HepG2 (cell line): ENCODE measurements at regions not wholly inside any gene's neighbourhood (a gene's known extent, or its start where the extent isn't known, plus 50 kb on each side); places are given as distances from the start of the nearest gene placed in this dataset.

Experiments used
- ATAC-seq: fragments of 200-7000 bp; cut with Tn5 transposase; 3 replicates; pipeline ENCODE4 v1.9.1; 2020; ENCODE audit warnings: mild to moderate bottlenecking, moderate library complexity
- BruUV-seq: library from RNA; stranded (reverse); fragments of 400-500 nt; replicated peaks from 2 replicates; lab custom pipeline; 2021; lab: Mats Ljungman, UMichigan
- CTCF ChIA-PET: fragments of 300-600 bp; formaldehyde crosslinking; extraction: SDS; loops from one replicate; lab custom pipeline; 2021; ENCODE audit warnings: low total read pairs, inconsistent platforms, low intra/inter-chr PET ratio; lab: Yijun Ruan, JAX
- POLR2A ChIA-PET: fragments of 350-600 bp; sonication (Branson Sonifier 250); formaldehyde crosslinking; loops from one replicate; lab custom pipeline; 2020; ENCODE audit warnings: antibody characterized with exemption, inconsistent platforms; lab: Yijun Ruan, JAX
- DNase-seq: peaks from one replicate; pipeline ENCODE4 v3.0.0-alpha.2; 2015; ENCODE audit warnings: low spot score
- FAIRE-seq: peaks from 3 replicates; lab custom pipeline; 2011; peaks lifted over from hg19 to GRCh38; lab: Jason Lieb, UNC
- H2AFZ ChIP-seq: one replicate; pipeline ENCODE4 v1.6.1; 2011; ENCODE audit warnings: low read length, inconsistent platforms
- H3K27ac ChIP-seq: fragments of 300-600 bp; 3 replicates; pipeline ENCODE4 v1.8.0; 2011; ENCODE audit warnings: mixed run types, mild to moderate bottlenecking, mixed read lengths, low read length, inconsistent platforms; ENCODE audit not compliant: insufficient read depth; ENCODE audit errors: extremely low read length
- H3K27me3 ChIP-seq, 2 experiments: fragments of 200-600 bp in 1 of 2; 2 replicates in 1 of 2; 3 replicates in 1 of 2; pipeline versions ENCODE4 v1.6.0 to v1.8.0; 2011; ENCODE audit warnings: low read length in 2 of 2, mild to moderate bottlenecking in 2 of 2, moderate library complexity in 2 of 2, inconsistent platforms in 1 of 2; ENCODE audit not compliant: insufficient read depth in 2 of 2, control insufficient read depth in 1 of 2
- H3K36me3 ChIP-seq, 2 experiments: fragments of 200-600 bp in 1 of 2; replicated peaks in 1 of 2; 2 replicates in 1 of 2; 3 replicates in 1 of 2; pipeline versions ENCODE4 v1.5.1 to v1.8.0; 2011; ENCODE audit warnings: low read length in 2 of 2, inconsistent platforms in 1 of 2; ENCODE audit not compliant: insufficient read depth in 2 of 2, control insufficient read depth in 1 of 2
- H3K4me1 ChIP-seq: 2 replicates; pipeline ENCODE4 v1.5.1; 2012; ENCODE audit warnings: low read length, inconsistent platforms; ENCODE audit not compliant: insufficient read depth
- H3K4me2 ChIP-seq: 2 replicates; pipeline ENCODE4 v1.6.0; 2011; ENCODE audit warnings: low read depth, low read length, inconsistent platforms
- H3K4me3 ChIP-seq, 3 experiments: fragments of 200-600 bp in 1 of 3; sonication (generic), shearing (Covaris generic) in 1 of 3; replicated peaks in 1 of 3; 2 replicates each; pipeline ENCODE4 v1.5.1; 2011 to 2016; ENCODE audit warnings: low read length in 3 of 3, inconsistent platforms in 2 of 3, low read depth in 2 of 3, mild to moderate bottlenecking in 2 of 3, control low read depth in 1 of 3, mixed read lengths in 1 of 3; ENCODE audit not compliant: insufficient read depth in 1 of 3
- H3K79me2 ChIP-seq: one replicate; pipeline ENCODE4 v1.6.1; 2011; ENCODE audit warnings: low read length, inconsistent platforms; ENCODE audit not compliant: insufficient read depth
- H3K9ac ChIP-seq: 2 replicates; pipeline ENCODE4 v1.6.0; 2011; ENCODE audit warnings: mild to moderate bottlenecking, low read depth, low read length, inconsistent platforms; ENCODE audit not compliant: insufficient read depth
- H3K9me3 ChIP-seq: 2 replicates; pipeline ENCODE4 v1.5.1; 2012; ENCODE audit warnings: mild to moderate bottlenecking, low read length
- H4K20me1 ChIP-seq: 2 replicates; pipeline ENCODE4 v1.6.0; 2011; ENCODE audit warnings: inconsistent platforms, mild to moderate bottlenecking, low read length, moderate library complexity; ENCODE audit not compliant: insufficient read depth
- IKZF1 ChIP-seq: fragments of 450-650 bp; IDR thresholded peaks from 2 replicates; pipeline ENCODE4 v1.7.1; 2016
- IRF1 ChIP-seq: sonication (generic); formaldehyde crosslinking; IDR thresholded peaks from 2 replicates; pipeline ENCODE4 v1.4.0; 2020; ENCODE audit warnings: low read depth, mild to moderate bottlenecking, missing genetic modification reagents
- RAD51 ChIP-seq: fragments of 450-650 bp; IDR thresholded peaks from 2 replicates; pipeline ENCODE4 v1.6.1; 2016; ENCODE audit warnings: borderline replicate concordance
- YEATS4 ChIP-seq: sonication (generic); formaldehyde crosslinking; IDR thresholded peaks from 2 replicates; pipeline ENCODE4 v1.4.0; 2020; ENCODE audit warnings: missing genetic modification reagents, borderline replicate concordance
- ZMYM4 ChIP-seq: sonication (generic); formaldehyde crosslinking; IDR thresholded peaks from 2 replicates; pipeline ENCODE4 v1.8.1; 2023; ENCODE audit warnings: mild to moderate bottlenecking, missing genetic modification reagents
- ZNF350 ChIP-seq: sonication (generic); formaldehyde crosslinking; IDR thresholded peaks from 2 replicates; pipeline ENCODE4 v1.4.0; 2020; ENCODE audit warnings: mild to moderate bottlenecking, low read depth, missing genetic modification reagents, borderline replicate concordance
- ZNF569 ChIP-seq: sonication (generic); formaldehyde crosslinking; IDR thresholded peaks from 2 replicates; pipeline ENCODE4 v1.5.0; 2020; ENCODE audit warnings: mild to moderate bottlenecking, missing genetic modification reagents, moderate library complexity, borderline replicate concordance
- ZNF605 ChIP-seq: sonication (generic); formaldehyde crosslinking; IDR thresholded peaks from 2 replicates; pipeline ENCODE4 v1.8.0; 2022; ENCODE audit warnings: mild to moderate bottlenecking, missing genetic modification reagents
- WGBS: methylation state at CpG from one replicate; pipeline ENCODE4 v1.1.6; 2017; ENCODE audit warnings: low lambda C conversion rate; 5-methylcytosine and 5-hydroxymethylcytosine counted together
- in situ Hi-C: cut with HindIII; loops from 2 replicates; pipeline ENCODE4 v1.10.0; 2017; ENCODE audit warnings: low pct_unique_long_range_greater_than_20kb; ENCODE audit not compliant: extremely low pct_ligation_motif_present
- intact Hi-C: fragments of 100-400 bp; cut with micrococcal nuclease; formaldehyde crosslinking; loops from one replicate; pipeline ENCODE4 v1.10.0; 2022; ENCODE audit not compliant: unreplicated experiment

GRCh38 chr7:113392841-113393540, 274.6 kb upstream of the SMIM30 start (continued):
- TF ChIP-seq ZNF350 (CRISPR knock-in tag), result no peak

GRCh38 chr7:113392421-113392820, 274.1 kb upstream of the SMIM30 start:
- BruUV-seq, result no TSS peak
- DNase-seq (no peak), FAIRE-seq (no peak)
- H3K9ac ChIP-seq, result no peak overlapping the region
- H3K9me3 ChIP-seq, result peaks cover 8% of the 10 kb centered on the region; the same call in 1 of the 2 replicates
- intact Hi-C loops, result no loop called here
- no peaks in the 10 kb centered on the region for H3K79me2 ChIP-seq
- H4K20me1 ChIP-seq, result no peaks in the 10 kb centered on the region
- in situ Hi-C loops, result no loop called here
- no peak overlapping the region for H3K27ac ChIP-seq
- CTCF ChIA-PET, result no interaction called here
- H3K27me3 ChIP-seq, result no peaks in the 10 kb centered on the region; a peak in 1 of 5 replicates
- H2AFZ ChIP-seq, result no peak overlapping the region
- no peaks in the 10 kb centered on the region for H3K4me1 ChIP-seq
- no peaks in the 10 kb centered on the region for H3K36me3 ChIP-seq
- TF ChIP-seq RAD51, result no peak
- no peak for TF ChIP-seq ZNF605
- TF ChIP-seq ZMYM4 (CRISPR knock-in tag), result no peak
- no peak for TF ChIP-seq YEATS4 (CRISPR knock-in tag)
- no peak for TF ChIP-seq ZNF569 (CRISPR knock-in tag)
- no peak for TF ChIP-seq IKZF1
- no peak for TF ChIP-seq IRF1 (CRISPR knock-in tag)
- TF ChIP-seq, all 625 proteins: peak for 0
- ATAC-seq, result no peak
- H3K4me2 ChIP-seq, result no peak overlapping the region
- POLR2A ChIA-PET, result no interaction called here
- WGBS, result 1% methylated on average over 6 of the region's 6 CpGs
- no peak overlapping the region for H3K4me3 ChIP-seq
